ENCODE measurements at regions not wholly inside any gene's neighbourhood (a gene's known extent, or its start where the extent isn't known, plus 50 kb on each side); places are given as distances from the start of the nearest gene placed in this dataset.
"Not testable (repeated sequence)": the region's sequence is repeated elsewhere in the genome, so short reads cannot be mapped to it uniquely, and the experiment has no call there.

DNA sequence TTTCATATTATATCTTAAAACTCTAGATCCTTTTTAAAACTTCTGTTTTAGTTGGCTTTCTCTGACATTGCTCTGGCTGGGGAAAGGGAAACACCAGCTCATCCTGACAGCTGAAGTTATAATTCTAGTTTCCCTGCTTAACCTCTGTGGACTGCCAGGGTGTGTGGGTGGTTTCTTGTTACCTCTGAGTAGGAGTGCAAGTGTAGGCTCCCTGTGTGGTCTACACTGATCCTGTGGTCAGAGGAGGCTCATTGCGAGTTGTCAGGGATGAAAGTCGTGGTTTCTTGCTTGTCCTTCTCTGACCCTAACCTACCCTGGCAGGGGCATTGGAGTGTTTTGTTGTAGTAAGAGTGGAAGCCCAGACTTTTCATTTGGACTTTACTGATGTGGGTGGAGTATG is 221.0 kb downstream of the UTP18 start (continued):
- TF ChIP-seq PAX5 (IDR thresholded peaks at IDR 0.05; ENCODE audit: borderline replicate concordance, low read depth, low read length), result no peak

DNA sequence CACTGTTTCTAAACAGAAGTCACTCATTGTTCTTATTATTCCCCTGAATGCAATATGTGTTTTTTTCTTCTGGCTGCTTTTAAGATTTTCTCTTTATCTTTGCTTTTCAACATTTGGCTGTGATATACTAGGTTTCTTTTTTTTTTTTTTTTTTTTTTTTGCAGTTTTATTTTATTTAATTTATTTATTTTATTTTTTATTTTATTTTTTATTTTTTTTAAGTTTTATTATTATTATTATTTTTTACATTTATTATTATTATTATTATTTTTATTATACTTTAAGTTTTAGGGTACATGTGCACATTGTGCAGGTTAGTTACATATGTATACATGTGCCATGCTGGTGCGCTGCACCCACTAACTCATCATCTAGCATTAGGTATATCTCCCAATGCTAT is 221.9 kb downstream of the UTP18 start:
- CTCF ChIA-PET; H3K27ac ChIP-seq (ENCODE audit: control insufficient read depth, insufficient read depth); H3K4me1 ChIP-seq (ENCODE audit: control insufficient read depth, insufficient read depth, low read length); H3K36me3 ChIP-seq (ENCODE audit: control insufficient read depth in 2 of 2, insufficient read depth in 2 of 2, low read length in 1 of 2); H4K20me1 ChIP-seq (ENCODE audit: control insufficient read depth, insufficient read depth); FAIRE-seq; ATAC-seq; H3K79me2 ChIP-seq (ENCODE audit: control insufficient read depth, insufficient read depth, low read length); H3K9ac ChIP-seq (ENCODE audit: control insufficient read depth, insufficient read depth, low read length); in situ Hi-C loops (cut with MboI); H3K4me3 ChIP-seq; H3K4me2 ChIP-seq (ENCODE audit: control insufficient read depth, insufficient read depth); H2AFZ ChIP-seq (ENCODE audit: control insufficient read depth, low read depth, low read length); SMC1A ChIA-PET (ENCODE audit: uncharacterized antibody, unreplicated experiment); POLR2A ChIA-PET; intact Hi-C loops (cut with micrococcal nuclease; ENCODE audit: unreplicated experiment); H3K27me3 ChIP-seq (replicated peaks in 1 of 2; ENCODE audit: control insufficient read depth in 2 of 2, insufficient read depth in 2 of 2, low read length in 1 of 2); H3K9me3 ChIP-seq (replicated peaks; ENCODE audit: control insufficient read depth, insufficient read depth, low read length); BruUV-seq (replicated peaks); RAD21 ChIA-PET (ENCODE audit: unreplicated experiment); DNase-seq (ENCODE audit: low read depth, low spot score): not testable (repeated sequence)
- no CpG with 5 or more reads among the region's 1 CpG for whole genome bisulfite sequencing (ENCODE audit: insufficient coverage, insufficient replicate concordance, low lambda C conversion rate, missing lambda C conversion rate)

DNA sequence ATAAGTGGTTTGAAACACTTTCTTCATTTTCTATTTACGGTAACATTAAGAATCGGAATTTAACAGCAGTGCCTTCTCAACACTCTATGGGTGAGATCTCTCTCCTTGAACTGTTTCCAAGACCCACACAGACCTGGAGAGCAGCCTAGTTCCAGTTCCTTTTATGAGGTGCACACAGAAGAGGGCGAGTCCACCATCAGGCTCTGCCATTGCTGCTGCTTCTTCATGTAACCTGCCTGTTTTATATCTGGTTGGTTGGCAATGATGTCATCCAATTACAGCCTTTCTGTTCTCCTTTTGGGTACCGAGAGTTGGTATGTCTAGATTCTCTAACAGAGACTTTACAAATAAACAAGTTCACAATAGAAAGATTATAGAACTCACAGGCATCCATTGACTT is 225.7 kb downstream of the UTP18 start:
- Histone ChIP-seq H3K36me3 (ENCODE audit: control insufficient read depth in 2 of 2, insufficient read depth in 2 of 2, low read length in 1 of 2) (no peaks in the 10 kb centered on the region), H3K4me1 (ENCODE audit: control insufficient read depth, insufficient read depth, low read length) (no peaks in the 10 kb centered on the region), H3K4me2 (ENCODE audit: control insufficient read depth, insufficient read depth) (no peak overlapping the region), H3K9ac (ENCODE audit: control insufficient read depth, insufficient read depth, low read length) (no peak overlapping the region), H3K4me3 (no peak overlapping the region), H3K9me3 (replicated peaks; ENCODE audit: control insufficient read depth, insufficient read depth, low read length) (no peaks in the 10 kb centered on the region; the same call in 2 of the 3 replicates), H4K20me1 (ENCODE audit: control insufficient read depth, insufficient read depth) (no peaks in the 10 kb centered on the region), H3K27me3 (replicated peaks in 1 of 2; ENCODE audit: control insufficient read depth in 2 of 2, insufficient read depth in 2 of 2, low read length in 1 of 2) (no peaks in the 10 kb centered on the region), H3K27ac (ENCODE audit: control insufficient read depth, insufficient read depth) (no peak overlapping the region), H3K79me2 (ENCODE audit: control insufficient read depth, insufficient read depth, low read length) (no peaks in the 10 kb centered on the region), H2AFZ (ENCODE audit: control insufficient read depth, low read depth, low read length) (no peak overlapping the region)
- FAIRE-seq (no peak), DNase-seq (ENCODE audit: low read depth, low spot score) (no peak), ATAC-seq (peak; percentile 87)
- ChIA-PET RAD21 (ENCODE audit: unreplicated experiment) (no interaction called here), POLR2A (no interaction called here), SMC1A (ENCODE audit: uncharacterized antibody, unreplicated experiment) (no interaction called here), CTCF (no interaction called here)
- in situ Hi-C loops (cut with MboI), result no loop called here
- intact Hi-C loops (cut with micrococcal nuclease; ENCODE audit: unreplicated experiment), result no loop called here
- BruUV-seq (replicated peaks), result no TSS peak
- 40% methylated on average over 4 of the region's 4 CpGs for WGBS (ENCODE audit: insufficient coverage, insufficient replicate concordance, low lambda C conversion rate, missing lambda C conversion rate)
- TF ChIP-seq CBFB (IDR thresholded peaks at IDR 0.05; ENCODE audit: low read depth) (no peak), SIX5 (IDR thresholded peaks at IDR 0.05; ENCODE audit: low read depth, low read length, severe bottlenecking) (no peak), SPI1 (IDR thresholded peaks at IDR 0.05; ENCODE audit: borderline replicate concordance, insufficient read depth, low read depth, low read length) (peak; percentile 69; the same call in 1 of the 2 replicates), MTA2 (IDR thresholded peaks at IDR 0.05; ENCODE audit: low read depth) (peak; percentile 49; the same call in 1 of the 2 replicates), MEF2B (IDR thresholded peaks at IDR 0.05; ENCODE audit: partially characterized antibody, poor library complexity, severe bottlenecking) (peak; percentile 26), RCOR1 (conservative IDR thresholded peaks at IDR 0.05; ENCODE audit: low read depth, low read length) (no peak), ATF7 (IDR thresholded peaks at IDR 0.05; ENCODE audit: low read depth) (peak; percentile 95), JUNB (IDR thresholded peaks at IDR 0.05) (no peak)
- TF ChIP-seq, protein P1, sequence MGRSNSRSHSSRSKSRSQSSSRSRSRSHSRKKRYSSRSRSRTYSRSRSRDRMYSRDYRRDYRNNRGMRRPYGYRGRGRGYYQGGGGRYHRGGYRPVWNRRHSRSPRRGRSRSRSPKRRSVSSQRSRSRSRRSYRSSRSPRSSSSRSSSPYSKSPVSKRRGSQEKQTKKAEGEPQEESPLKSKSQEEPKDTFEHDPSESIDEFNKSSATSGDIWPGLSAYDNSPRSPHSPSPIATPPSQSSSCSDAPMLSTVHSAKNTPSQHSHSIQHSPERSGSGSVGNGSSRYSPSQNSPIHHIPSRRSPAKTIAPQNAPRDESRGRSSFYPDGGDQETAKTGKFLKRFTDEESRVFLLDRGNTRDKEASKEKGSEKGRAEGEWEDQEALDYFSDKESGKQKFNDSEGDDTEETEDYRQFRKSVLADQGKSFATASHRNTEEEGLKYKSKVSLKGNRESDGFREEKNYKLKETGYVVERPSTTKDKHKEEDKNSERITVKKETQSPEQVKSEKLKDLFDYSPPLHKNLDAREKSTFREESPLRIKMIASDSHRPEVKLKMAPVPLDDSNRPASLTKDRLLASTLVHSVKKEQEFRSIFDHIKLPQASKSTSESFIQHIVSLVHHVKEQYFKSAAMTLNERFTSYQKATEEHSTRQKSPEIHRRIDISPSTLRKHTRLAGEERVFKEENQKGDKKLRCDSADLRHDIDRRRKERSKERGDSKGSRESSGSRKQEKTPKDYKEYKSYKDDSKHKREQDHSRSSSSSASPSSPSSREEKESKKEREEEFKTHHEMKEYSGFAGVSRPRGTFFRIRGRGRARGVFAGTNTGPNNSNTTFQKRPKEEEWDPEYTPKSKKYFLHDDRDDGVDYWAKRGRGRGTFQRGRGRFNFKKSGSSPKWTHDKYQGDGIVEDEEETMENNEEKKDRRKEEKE (IDR thresholded peaks at IDR 0.05), result no peak
- TF ChIP-seq, protein P2, sequence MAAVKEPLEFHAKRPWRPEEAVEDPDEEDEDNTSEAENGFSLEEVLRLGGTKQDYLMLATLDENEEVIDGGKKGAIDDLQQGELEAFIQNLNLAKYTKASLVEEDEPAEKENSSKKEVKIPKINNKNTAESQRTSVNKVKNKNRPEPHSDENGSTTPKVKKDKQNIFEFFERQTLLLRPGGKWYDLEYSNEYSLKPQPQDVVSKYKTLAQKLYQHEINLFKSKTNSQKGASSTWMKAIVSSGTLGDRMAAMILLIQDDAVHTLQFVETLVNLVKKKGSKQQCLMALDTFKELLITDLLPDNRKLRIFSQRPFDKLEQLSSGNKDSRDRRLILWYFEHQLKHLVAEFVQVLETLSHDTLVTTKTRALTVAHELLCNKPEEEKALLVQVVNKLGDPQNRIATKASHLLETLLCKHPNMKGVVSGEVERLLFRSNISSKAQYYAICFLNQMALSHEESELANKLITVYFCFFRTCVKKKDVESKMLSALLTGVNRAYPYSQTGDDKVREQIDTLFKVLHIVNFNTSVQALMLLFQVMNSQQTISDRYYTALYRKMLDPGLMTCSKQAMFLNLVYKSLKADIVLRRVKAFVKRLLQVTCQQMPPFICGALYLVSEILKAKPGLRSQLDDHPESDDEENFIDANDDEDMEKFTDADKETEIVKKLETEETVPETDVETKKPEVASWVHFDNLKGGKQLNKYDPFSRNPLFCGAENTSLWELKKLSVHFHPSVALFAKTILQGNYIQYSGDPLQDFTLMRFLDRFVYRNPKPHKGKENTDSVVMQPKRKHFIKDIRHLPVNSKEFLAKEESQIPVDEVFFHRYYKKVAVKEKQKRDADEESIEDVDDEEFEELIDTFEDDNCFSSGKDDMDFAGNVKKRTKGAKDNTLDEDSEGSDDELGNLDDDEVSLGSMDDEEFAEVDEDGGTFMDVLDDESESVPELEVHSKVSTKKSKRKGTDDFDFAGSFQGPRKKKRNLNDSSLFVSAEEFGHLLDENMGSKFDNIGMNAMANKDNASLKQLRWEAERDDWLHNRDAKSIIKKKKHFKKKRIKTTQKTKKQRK (IDR thresholded peaks at IDR 0.05; ENCODE audit: low read depth, low read length), result no peak

Measured in GM12878 (cell line).